ENCODE measurements at regions not wholly inside any gene's neighbourhood (a gene's known extent, or its start where the extent isn't known, plus 50 kb on each side); places are given as distances from the start of the nearest gene placed in this dataset.

- no peak for TF ChIP-seq EZH2phosphoT487 (IDR thresholded peaks at IDR 0.05; ENCODE audit: insufficient read depth, low read depth)
- TF ChIP-seq EZH2 (IDR thresholded peaks at IDR 0.05; ENCODE audit: insufficient read depth, poor library complexity, severe bottlenecking): no peak
Measured at GRCh38 chr13:109694972-109695371, 91.4 kb downstream of the IRS2 start.
